ENCODE measurements at regions not wholly inside any gene's neighbourhood (a gene's known extent, or its start where the extent isn't known, plus 50 kb on each side); places are given as distances from the start of the nearest gene placed in this dataset.
"Not testable (repeated sequence)": the region's sequence is repeated elsewhere in the genome, so short reads cannot be mapped to it uniquely, and the experiment has no call there.

GRCh38 chr1:193890935-193891334 is 704.5 kb upstream of the B3GALT2 start:
- no peak for DNase-seq (ENCODE audit: low spot score)
- no peak for FAIRE-seq

- FAIRE-seq = no peak
- no peak for DNase-seq (ENCODE audit: low spot score)
These were observed 698.6 kb upstream of the B3GALT2 start for GRCh38 chr1:193884848-193885558.

- not testable (repeated sequence) for FAIRE-seq; DNase-seq (ENCODE audit: low spot score)
These were observed 691.5 kb upstream of the B3GALT2 start for GRCh38 chr1:193877920-193878319.

- DNase-seq (ENCODE audit: low spot score) (no peak), FAIRE-seq (no peak)
These were observed 682.0 kb upstream of the B3GALT2 start for GRCh38 chr1:193868425-193868824.

GRCh38 chr1:193856261-193856660 is 669.8 kb upstream of the B3GALT2 start:
- FAIRE-seq (no peak), DNase-seq (ENCODE audit: low spot score) (no peak)

- DNase-seq (ENCODE audit: low spot score) = no peak
- FAIRE-seq = no peak
These were observed 664.3 kb upstream of the B3GALT2 start for GRCh38 chr1:193850745-193851144.

- no peak for DNase-seq (ENCODE audit: low spot score)
- FAIRE-seq = no peak
These were observed 660.6 kb upstream of the B3GALT2 start for GRCh38 chr1:193846876-193847604.

GRCh38 chr1:193846411-193846810 is 660.0 kb upstream of the B3GALT2 start:
- DNase-seq (ENCODE audit: low spot score) = no peak
- FAIRE-seq = no peak

- FAIRE-seq (no peak), DNase-seq (ENCODE audit: low spot score) (no peak)
These were observed 655.4 kb upstream of the B3GALT2 start for GRCh38 chr1:193841857-193842256.

- FAIRE-seq (no peak), DNase-seq (ENCODE audit: low spot score) (no peak)
These were observed 645.1 kb upstream of the B3GALT2 start for GRCh38 chr1:193831465-193831864.

GRCh38 chr1:193827516-193827915 is 641.1 kb upstream of the B3GALT2 start:
- no peak for FAIRE-seq
- no peak for DNase-seq (ENCODE audit: low spot score)

GRCh38 chr1:193819376-193819775 is 633.0 kb upstream of the B3GALT2 start:
- FAIRE-seq = no peak
- DNase-seq (ENCODE audit: low spot score) = no peak

- FAIRE-seq (no peak), DNase-seq (ENCODE audit: low spot score) (no peak)
These were observed 620.8 kb upstream of the B3GALT2 start for GRCh38 chr1:193807208-193807607.

GRCh38 chr1:193806079-193807048 is 620.0 kb upstream of the B3GALT2 start:
- no peak for FAIRE-seq
- no peak for DNase-seq (ENCODE audit: low spot score)

GRCh38 chr1:193799948-193800690 is 613.7 kb upstream of the B3GALT2 start:
- no peak for FAIRE-seq
- DNase-seq (ENCODE audit: low spot score) = no peak

GRCh38 chr1:193799371-193799770 is 613.0 kb upstream of the B3GALT2 start:
- DNase-seq (ENCODE audit: low spot score) = no peak
- no peak for FAIRE-seq

GRCh38 chr1:193794239-193794638 is 607.8 kb upstream of the B3GALT2 start:
- FAIRE-seq (no peak), DNase-seq (ENCODE audit: low spot score) (no peak)

- FAIRE-seq = no peak
- DNase-seq (ENCODE audit: low spot score) = no peak
These were observed 605.3 kb upstream of the B3GALT2 start for GRCh38 chr1:193791746-193792145.

- no peak for FAIRE-seq
- no peak for DNase-seq (ENCODE audit: low spot score)
These were observed 600.6 kb upstream of the B3GALT2 start for GRCh38 chr1:193787061-193787460.

GRCh38 chr1:193785850-193786420 is 599.5 kb upstream of the B3GALT2 start:
- FAIRE-seq = no peak

More at GRCh38 chr1:193785850-193786420, 599.5 kb upstream of the B3GALT2 start:
- no peak for DNase-seq (ENCODE audit: low spot score)
